GM21825 (cell line): ENCODE measurements at regions not wholly inside any gene's neighbourhood (a gene's known extent, or its start where the extent isn't known, plus 50 kb on each side); places are given as distances from the start of the nearest gene placed in this dataset.
"Not testable (repeated sequence)": the region's sequence is repeated elsewhere in the genome, so short reads cannot be mapped to it uniquely, and the experiment has no call there.

Source experiments
- ATAC-seq: cut with Tn5 transposase; IDR thresholded peaks from one replicate; pipeline ENCODE4 v1.9.1; 2021; ENCODE audit warnings: mild to moderate bottlenecking, moderate library complexity; ENCODE audit not compliant: unreplicated experiment

DNA sequence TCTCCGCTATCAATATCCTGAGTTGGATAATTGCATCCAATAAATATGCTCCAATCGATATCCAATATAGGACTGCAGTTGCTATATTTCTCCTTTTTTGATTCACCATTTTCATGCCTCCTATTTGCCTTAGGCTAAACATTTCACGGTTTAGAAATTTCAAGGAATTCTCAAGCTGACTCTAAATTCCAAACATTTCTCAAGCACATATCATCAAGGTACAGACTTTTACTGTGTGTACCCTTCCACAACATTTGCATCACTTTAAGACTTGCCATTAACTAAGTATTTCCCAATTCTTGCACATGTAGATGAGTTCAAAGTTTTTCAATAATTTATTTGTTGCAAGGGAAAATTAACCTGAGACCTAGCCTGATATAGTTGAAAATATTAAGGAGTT, 795.2 kb upstream of the TMPRSS15 start:
- ATAC-seq: no peak

DNA sequence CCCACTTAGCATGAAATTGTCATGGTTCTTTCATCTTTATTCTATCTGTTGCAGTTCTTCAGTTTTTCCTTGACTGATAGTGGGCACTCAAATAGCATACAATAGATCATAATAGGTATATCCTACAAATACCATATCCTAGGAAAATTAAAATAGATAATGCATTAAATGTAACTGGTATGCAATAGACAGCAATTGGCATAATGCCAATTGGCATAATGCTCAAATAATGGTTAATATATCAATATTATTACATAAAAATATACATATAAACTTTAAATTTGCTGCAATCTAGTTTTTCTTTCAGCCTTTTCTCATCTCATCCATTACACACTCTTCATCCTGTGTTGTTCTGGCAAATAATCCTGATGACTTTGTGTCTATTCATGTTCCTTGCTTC, 814.6 kb upstream of the TMPRSS15 start:
- ATAC-seq: no peak

DNA sequence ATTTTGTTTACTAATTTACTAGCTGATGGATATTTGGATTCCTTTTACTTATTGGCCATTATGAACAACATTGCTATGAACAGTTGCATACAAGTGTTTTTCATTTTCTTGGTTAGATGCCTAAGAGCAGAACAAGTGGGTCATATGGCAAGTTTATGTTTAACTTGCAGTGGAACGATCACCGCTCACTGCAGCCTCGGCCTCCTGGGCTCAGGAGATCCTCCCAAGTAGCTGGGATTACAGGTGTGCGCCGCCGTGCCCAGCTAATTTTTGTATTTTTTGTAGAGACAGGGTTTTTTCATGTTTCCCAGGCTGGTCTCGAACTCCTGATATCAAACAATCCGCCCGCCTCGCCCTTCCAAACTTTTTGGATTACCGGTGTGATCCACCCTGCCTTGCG, 820.5 kb upstream of the TMPRSS15 start:
- ATAC-seq: no peak

- no peak for ATAC-seq
These were observed 824.6 kb upstream of the TMPRSS15 start for GRCh38 chr21:19228226-19228625.

- ATAC-seq: not testable (repeated sequence)
These were observed 830.3 kb upstream of the TMPRSS15 start for GRCh38 chr21:19233841-19234240.

DNA sequence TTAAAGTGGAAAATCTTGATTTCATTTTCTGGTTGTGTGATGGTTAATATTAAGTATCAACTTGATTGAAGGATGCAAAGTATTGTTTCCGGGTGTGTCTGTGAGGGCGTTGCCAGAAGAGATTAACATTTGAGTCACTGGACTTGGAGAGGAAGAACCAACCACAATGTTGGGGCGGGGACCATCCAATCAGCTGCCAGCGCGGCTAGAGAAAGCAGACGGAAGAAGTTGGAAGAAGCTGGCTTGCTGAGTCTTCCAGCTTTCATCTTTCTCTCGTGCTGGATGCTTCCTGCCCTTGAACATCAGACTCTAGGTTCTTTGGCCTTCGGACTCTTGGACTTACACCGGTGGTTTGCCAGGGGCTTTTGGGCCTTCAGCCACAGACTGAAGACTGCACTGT, 832.6 kb upstream of the TMPRSS15 start:
- ATAC-seq: no peak

DNA sequence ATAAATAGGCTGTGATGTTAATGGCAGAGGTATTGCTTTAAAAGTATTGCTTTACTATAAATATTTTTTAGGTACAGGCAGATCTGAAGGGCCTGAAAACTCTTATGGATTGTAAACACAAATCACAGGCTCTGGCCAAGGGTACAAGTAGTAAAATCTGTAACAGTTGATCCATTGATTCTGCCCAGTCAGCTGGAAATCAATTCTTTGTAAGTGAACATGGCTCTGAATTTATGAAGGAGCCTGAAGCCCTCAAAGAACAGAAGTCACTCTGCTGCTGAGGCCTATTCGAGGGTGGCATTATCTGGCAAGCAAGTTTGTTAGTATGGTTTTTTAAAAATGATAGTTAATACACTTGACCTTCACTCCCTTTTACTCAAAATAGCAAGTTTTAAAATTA, 834.0 kb upstream of the TMPRSS15 start:
- ATAC-seq: no peak

- no peak for ATAC-seq
These were observed 836.1 kb upstream of the TMPRSS15 start for GRCh38 chr21:19239696-19240095.

GRCh38 chr21:19244502-19245187, 841.1 kb upstream of the TMPRSS15 start:
- no peak for ATAC-seq

DNA sequence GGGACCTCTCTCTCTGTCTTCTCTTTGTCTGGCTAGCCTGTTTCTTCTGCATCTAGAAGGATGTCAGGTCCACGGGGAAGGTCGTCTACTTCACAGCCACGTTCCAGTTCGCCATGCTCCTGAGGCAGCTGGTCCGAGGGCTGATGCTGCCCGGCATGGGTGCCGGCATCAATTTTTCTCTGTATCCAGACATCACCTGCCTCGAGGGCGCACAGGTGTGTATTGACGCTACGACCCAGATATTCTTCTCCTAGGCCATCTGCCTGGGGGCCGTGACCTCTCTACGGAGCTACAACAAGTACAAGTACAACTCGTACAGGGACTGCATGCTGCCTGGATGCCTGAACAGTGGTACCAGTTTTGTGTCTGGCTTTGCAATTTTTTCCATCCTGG, 841.6 kb upstream of the TMPRSS15 start:
- no peak for ATAC-seq

GRCh38 chr21:19246018-19246417, 842.4 kb upstream of the TMPRSS15 start:
- no peak for ATAC-seq

GRCh38 chr21:19256934-19257660, 853.5 kb upstream of the TMPRSS15 start:
- no peak for ATAC-seq

- no peak for ATAC-seq
These were observed 858.3 kb upstream of the TMPRSS15 start for GRCh38 chr21:19261731-19262376.

GRCh38 chr21:19266636-19267035, 863.1 kb upstream of the TMPRSS15 start:
- no peak for ATAC-seq

DNA sequence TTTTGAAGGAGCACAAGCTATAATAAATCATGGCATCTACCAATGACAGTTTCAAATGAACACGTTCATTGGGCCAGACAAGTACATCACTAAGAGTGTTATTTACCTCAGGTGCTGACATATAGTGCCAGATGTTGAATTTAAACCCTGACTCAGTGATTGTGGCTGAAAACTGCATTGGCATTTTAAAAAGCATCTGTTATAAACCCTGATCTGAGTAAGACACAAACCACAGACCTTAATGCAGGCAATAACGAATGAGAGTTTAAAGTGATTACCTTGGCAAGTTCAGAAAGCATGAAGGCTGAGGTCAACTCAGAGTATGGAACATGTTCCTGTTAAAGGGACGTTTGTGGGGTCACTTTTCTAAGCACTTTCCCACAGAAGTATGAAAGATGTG, 865.1 kb upstream of the TMPRSS15 start:
- no peak for ATAC-seq

DNA sequence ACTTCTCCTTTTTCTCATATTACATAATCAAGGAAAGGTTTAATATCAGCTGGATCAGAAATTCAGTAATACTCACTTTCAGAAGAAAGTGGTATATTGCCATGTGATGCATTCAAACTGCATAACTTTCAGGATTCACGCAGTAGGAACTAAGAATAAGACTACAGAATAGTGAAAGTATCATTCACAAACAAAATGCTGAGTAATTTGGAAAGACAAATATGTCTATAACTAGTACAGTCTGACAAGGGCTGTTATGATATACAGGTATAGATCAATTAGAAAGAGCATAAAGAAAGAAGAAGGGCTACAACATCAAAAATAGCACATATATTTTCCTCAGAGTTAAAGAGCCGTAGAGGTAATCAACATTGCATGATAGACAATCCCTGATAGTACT, 871.5 kb upstream of the TMPRSS15 start:
- no peak for ATAC-seq

DNA sequence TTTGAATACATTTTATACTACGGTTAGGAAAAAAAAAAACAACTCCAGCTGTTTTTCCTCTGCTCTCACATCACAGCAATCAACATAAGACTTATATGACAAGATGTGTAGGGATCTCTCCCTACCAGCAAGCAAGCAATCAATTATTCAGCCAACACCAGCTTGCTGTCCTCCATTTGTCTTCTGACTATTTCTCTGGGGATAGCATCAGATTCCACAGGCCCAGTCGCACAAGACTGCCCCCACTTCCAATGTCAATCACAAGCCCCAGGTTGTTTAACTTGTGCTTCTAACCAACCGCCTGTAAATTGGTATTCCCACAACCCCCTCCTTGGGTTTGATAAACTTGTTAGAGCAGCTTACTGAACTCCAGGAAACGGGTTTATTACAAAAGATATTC, 873.1 kb upstream of the TMPRSS15 start:
- no peak for ATAC-seq

- ATAC-seq: no peak
These were observed 883.3 kb upstream of the TMPRSS15 start for GRCh38 chr21:19286876-19287275.

- ATAC-seq: no peak
These were observed 886.7 kb upstream of the TMPRSS15 start for GRCh38 chr21:19290328-19290727.

- no peak for ATAC-seq
These were observed 916.7 kb upstream of the TMPRSS15 start for GRCh38 chr21:19320291-19320690.

GRCh38 chr21:19321688-19322087, 918.1 kb upstream of the TMPRSS15 start:
- ATAC-seq: no peak

DNA sequence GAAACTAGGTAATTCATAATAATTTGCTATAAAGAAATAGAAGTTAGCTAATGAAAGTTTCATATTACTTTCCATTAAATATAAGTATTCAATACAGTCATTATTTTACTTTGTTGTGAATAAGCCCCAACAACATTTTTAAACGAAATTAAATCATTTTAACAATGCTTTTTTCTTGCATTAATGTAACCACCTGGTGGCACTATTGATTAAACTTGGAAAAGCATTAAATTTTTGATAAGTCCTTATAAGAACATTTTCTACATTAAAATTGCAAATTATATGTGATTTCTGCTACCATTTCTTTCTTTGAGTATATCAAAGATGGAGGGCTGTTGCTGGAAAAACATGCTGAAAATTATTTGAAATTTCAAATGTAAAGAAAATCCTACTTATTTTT, 918.8 kb upstream of the TMPRSS15 start:
- no peak for ATAC-seq
